ENCODE measurements at regions not wholly inside any gene's neighbourhood (a gene's known extent, or its start where the extent isn't known, plus 50 kb on each side); places are given as distances from the start of the nearest gene placed in this dataset.
"Not testable (repeated sequence)": the region's sequence is repeated elsewhere in the genome, so short reads cannot be mapped to it uniquely, and the experiment has no call there.

- peak; percentile 61 for DNase-seq (ENCODE audit: low read depth)
These were observed 127.7 kb downstream of the MTHFS start for GRCh38 chr15:79769069-79769481.

DNA sequence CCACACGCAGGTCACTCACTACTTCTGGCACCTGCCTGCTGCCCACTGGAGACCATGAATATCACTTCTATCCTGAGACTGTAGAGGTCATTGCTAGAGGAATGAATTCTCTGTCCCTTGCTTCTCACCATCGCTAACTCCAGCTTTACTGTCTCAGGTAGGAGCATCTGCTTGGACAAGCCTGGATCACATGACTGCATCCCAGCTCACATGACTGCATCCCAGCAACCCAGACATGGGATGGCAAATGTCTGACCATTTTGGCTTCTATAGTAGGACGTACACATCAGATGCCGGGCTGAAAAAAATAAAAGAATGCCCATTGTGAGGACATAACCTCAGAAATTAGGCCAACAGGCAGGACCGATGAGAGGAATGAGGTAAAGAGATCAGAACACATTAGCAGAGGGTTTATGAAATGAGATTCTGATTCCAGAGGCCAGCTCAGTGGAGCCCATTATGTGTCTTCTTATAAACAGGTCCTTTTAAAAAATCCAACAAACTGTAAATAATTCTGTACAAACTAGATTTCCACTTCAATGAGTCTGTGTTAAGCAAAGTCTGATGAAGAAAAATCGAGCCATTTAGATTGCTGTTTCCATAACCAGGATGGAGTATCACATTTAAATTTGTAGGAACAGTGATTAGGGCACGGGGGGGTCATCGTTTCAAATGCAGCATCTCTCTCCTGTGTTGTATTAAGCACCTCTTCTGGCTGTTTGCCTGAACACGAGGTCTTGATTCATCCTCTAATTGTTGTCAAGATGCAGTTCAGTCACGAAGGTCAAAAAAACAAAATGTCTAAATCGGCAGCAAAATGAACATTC, 126.7 kb downstream of the MTHFS start:
- no peak for DNase-seq (ENCODE audit: low read depth)

GRCh38 chr15:79773128-79773527, 123.7 kb downstream of the MTHFS start:
- DNase-seq (ENCODE audit: low read depth), result no peak

- no peak for DNase-seq (ENCODE audit: low read depth)
These were observed 121.0 kb downstream of the MTHFS start for GRCh38 chr15:79775821-79776220.

GRCh38 chr15:79777916-79778315, 118.9 kb downstream of the MTHFS start:
- no peak for DNase-seq (ENCODE audit: low read depth)

GRCh38 chr15:79778378-79778990, 118.3 kb downstream of the MTHFS start:
- DNase-seq (ENCODE audit: low read depth), result no peak

DNA sequence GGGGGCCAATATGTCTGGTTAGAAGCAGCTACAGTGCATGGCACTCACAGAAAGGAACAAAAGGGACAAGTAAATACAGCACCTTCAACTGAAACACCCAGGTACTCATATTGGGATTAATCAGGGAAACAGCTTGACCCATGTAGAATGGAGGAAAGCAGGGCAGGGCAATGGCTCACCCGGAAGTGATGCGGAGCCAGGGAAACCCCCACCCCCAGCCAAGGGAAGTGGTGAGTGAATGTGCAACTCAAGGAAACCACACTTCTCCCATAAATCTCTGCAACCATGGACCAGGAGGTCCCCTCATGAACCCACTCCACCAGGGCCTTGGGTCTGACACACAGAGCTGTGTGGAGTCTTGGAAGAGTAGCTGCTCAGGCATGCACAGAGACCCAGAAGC, 117.1 kb downstream of the MTHFS start:
- DNase-seq (ENCODE audit: low read depth), result no peak

DNA sequence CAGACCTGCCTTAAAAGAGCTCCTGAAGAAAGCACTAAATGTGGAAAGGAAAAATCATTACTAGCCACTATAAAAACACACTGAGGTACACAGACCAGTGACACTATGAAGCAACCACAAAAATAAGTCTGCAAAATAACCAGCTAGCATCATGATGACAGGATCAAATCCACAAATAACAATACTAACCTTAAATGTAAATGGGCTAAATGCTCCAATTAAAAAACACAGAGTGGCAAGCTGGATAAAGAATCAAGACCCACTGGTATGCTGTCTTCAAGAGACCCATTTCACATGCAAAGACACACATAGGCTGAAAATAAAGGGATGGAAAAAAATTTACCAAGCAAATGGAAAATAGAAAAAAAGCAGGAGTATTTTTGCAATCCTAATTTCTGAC, 114.5 kb downstream of the MTHFS start:
- not testable (repeated sequence) for DNase-seq (ENCODE audit: low read depth)
